ENCODE measurements at regions not wholly inside any gene's neighbourhood (a gene's known extent, or its start where the extent isn't known, plus 50 kb on each side); places are given as distances from the start of the nearest gene placed in this dataset.

- TF ChIP-seq CTCF (IDR thresholded peaks at IDR 0.05) (no peak), EP300 (IDR thresholded peaks at IDR 0.05; ENCODE audit: low read depth) (no peak), POLR2AphosphoS5 (IDR thresholded peaks at IDR 0.05) (no peak)
Measured at GRCh38 chr4:11898796-11899195, 470.1 kb upstream of the HS3ST1 start.

Data from transverse colon (tissue), 4 donors.